Adipose tissue (tissue), 3 donors: ENCODE measurements at regions not wholly inside any gene's neighbourhood (a gene's known extent, or its start where the extent isn't known, plus 50 kb on each side); places are given as distances from the start of the nearest gene placed in this dataset.

Experiments
- H3K27ac ChIP-seq: one replicate; pipeline ENCODE4 v1.5.1; 2013; ENCODE audit warnings: low read depth, low read length
- WGBS, 3 donors: extraction: QIAGEN DNeasy Blood & Tissue Kit; methylation state at CpG; one replicate each; pipeline ENCODE4 v1.1.7; 2013; 5-methylcytosine and 5-hydroxymethylcytosine counted together
- donor health status: healthy with polysubstance abuse.
- donor health status: Bipolar disorder and iron deficiency.
- donor health status: healthy.

- no peak overlapping the region for H3K27ac ChIP-seq
- 45 to 84% (median 53%) methylated on average over 4 of the region's 4 CpGs for WGBS, 3 donors
Observed at GRCh38 chr15:91566141-91566540, 287.4 kb upstream of the SLCO3A1 start.

- H3K27ac ChIP-seq, result no peak overlapping the region
- 69 to 92% (median 88%) methylated on average over 2 of the region's 2 CpGs for WGBS, 3 donors
Observed at GRCh38 chr15:91568036-91568435, 285.5 kb upstream of the SLCO3A1 start.

DNA sequence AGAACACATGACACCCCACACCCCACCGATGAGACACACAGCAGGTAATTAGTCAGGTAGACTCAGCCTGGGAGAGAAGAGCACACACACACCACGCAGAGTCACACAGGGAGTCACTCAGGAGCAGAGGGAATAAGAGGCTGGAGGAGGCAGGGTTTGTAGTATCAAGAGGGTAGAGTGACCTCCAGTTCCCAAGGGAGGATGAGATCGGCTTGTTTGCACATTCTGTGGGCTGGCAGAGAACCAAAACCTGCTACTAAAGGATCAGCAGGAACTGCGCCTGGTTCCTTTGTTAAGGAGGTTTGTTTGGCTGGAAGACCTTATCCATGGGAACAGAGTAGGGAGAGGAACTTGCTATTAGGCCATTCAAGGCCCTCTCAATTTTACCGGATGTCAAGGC, 281.4 kb upstream of the SLCO3A1 start:
- no peak overlapping the region for H3K27ac ChIP-seq
- 49 to 63% (median 59%) methylated on average over 5 of the region's 5 CpGs for WGBS, 3 donors

DNA sequence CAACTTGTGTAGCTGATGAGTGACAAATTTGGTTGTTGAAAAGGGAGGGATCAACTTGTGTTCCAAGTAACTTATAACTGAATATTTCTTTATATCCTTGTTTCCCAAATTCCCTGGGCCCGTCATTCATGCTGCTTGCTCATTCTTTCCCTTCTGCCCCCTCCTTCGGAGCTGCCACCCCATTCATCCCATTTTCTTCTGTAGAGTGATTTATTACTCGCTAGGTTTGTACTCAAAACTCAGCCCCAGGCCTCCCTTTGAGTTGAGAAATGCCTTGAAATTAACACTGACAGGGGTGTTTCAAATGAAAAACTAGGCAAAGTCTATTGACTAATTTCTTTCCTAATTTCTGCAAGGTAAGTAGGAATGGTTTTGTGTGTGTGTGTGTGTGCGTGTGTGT, 277.4 kb upstream of the SLCO3A1 start:
- no peak overlapping the region for H3K27ac ChIP-seq
- WGBS, 3 donors, result 70 to 89% (median 84%) methylated on average over 4 of the region's 4 CpGs

GRCh38 chr15:91578511-91578910, 275.0 kb upstream of the SLCO3A1 start:
- no peak overlapping the region for H3K27ac ChIP-seq
- WGBS, 3 donors, result 83 to 89% (median 83%) methylated on average over 6 of the region's 6 CpGs

DNA sequence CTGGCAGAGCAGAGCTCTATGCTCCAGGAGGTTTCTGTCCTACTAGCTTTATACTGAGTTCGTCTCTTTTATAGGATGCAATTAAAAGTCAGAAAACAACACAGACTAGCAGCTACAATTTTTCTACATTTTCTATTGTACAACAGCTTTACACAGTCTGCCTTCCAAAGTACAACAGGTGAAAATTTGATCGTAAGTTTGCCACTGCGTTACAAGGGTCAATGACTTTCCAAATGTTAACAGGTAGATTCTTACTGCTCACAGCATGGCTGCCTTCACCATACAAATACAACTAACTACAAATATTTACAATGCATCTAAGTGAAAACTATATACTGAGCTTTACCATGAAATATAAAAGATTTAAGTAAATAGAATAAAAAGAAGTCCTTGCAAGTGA, 268.6 kb upstream of the SLCO3A1 start:
- WGBS, 3 donors, result 93 to 96% (median 95%) methylated on average over 3 of the region's 3 CpGs
- H3K27ac ChIP-seq, result no peak overlapping the region

GRCh38 chr15:91586560-91586959, 266.9 kb upstream of the SLCO3A1 start:
- no peak overlapping the region for H3K27ac ChIP-seq
- 58 to 76% (median 65%) methylated on average over 4 of the region's 4 CpGs for WGBS, 3 donors

DNA sequence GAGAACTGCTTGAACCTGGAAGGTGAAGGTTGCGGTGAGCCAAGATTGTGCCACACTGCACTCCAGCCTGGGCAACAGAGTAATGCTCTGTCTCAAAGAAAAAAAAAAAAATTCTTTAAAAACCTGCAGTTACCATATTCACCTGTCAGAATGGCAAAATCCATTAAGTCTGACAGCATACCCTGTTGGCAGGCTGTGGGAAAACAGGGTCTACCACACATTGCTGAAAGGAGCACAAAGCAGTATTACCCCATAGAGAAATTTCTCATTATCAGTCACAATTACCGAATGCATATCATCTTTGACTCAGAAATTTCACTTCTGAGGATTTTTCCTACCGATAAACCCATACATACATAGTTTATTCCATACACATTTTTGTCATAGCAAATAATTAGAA, 264.1 kb upstream of the SLCO3A1 start:
- WGBS, 3 donors, result 66 to 85% (median 84%) methylated on average over 3 of the region's 3 CpGs
- no peak overlapping the region for H3K27ac ChIP-seq

DNA sequence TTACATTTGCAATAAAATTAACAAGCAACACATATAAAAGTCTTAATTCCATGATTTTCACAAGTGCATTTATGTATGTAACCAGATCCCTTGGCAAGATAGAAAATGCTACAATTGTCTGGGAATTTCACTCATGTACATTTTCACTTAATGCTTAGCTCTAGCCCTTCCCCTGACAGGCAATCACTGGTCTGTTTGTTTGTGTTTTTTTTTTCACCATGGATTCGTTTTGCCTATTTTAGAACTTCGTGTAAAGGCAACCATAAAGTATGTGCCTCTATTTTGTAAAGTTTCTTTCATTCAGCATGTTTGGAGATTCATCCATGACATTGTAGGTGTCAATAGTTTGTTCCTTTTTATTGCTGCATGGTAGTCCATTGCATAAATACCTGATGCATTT, 260.9 kb upstream of the SLCO3A1 start:
- 56 to 72% (median 70%) methylated on average over 2 of the region's 2 CpGs for WGBS, 3 donors
- H3K27ac ChIP-seq, result no peak overlapping the region

- no peak overlapping the region for H3K27ac ChIP-seq
Observed at GRCh38 chr15:91593067-91593466, 260.4 kb upstream of the SLCO3A1 start.

- no peak overlapping the region for H3K27ac ChIP-seq
- WGBS, 3 donors, result 44 to 68% (median 63%) methylated on average over 1 of the region's 1 CpG
Observed at GRCh38 chr15:91593653-91594052, 259.9 kb upstream of the SLCO3A1 start.

DNA sequence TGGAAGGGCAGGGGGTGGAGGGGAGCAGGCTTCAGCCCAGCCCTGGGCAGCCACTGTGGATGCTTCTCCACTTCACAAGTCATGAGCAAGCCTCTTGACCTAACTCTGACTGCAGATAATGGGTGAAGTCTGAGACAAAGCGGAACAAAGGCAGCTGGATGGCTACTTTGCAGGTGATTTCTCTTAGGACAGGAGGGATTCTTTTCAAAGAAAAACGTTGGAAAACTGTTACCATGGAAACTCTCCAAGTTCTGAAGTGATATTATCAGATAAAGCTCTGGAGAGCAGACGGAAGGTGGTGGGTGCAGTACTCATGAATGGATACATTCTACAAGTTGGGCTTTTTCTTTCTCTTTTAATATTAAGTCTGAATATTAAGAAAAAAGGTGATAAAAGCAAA, 254.2 kb upstream of the SLCO3A1 start:
- 47 to 54% (median 50%) methylated on average over 3 of the region's 3 CpGs for WGBS, 3 donors

GRCh38 chr15:91603384-91604080, 250.0 kb upstream of the SLCO3A1 start:
- whole genome bisulfite sequencing, 3 donors, result 61 to 66% (median 63%) methylated on average over 4 of the region's 4 CpGs
- no peak overlapping the region for H3K27ac ChIP-seq

More for the DNA sequence above, 254.2 kb upstream of the SLCO3A1 start:
- H3K27ac ChIP-seq, result no peak overlapping the region

GRCh38 chr15:91604122-91604521, 249.4 kb upstream of the SLCO3A1 start:
- no peak overlapping the region for H3K27ac ChIP-seq
- WGBS, 3 donors, result 65 to 75% (median 75%) methylated on average over 5 of the region's 5 CpGs

DNA sequence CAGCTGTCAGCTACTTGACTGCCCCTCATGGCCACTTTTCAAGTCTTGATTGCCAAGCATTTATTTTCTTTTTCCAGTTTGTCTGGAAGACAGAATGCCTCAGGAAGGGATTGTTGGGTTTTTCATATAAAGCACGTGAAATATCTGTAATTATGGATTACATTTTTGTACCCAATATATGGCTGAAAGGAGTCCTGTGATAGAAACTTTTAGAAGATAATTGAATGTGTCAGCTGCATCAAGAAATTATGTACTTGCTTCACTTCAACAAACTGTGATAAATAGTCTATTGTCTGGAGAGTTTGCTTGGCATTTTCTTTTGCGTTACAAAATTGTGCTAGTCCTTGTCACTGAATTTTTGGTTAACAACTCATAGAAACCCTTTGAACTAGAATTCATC, 247.9 kb upstream of the SLCO3A1 start:
- no peak overlapping the region for H3K27ac ChIP-seq
- WGBS, 3 donors, result 63 to 83% (median 72%) methylated on average over 2 of the region's 2 CpGs

DNA sequence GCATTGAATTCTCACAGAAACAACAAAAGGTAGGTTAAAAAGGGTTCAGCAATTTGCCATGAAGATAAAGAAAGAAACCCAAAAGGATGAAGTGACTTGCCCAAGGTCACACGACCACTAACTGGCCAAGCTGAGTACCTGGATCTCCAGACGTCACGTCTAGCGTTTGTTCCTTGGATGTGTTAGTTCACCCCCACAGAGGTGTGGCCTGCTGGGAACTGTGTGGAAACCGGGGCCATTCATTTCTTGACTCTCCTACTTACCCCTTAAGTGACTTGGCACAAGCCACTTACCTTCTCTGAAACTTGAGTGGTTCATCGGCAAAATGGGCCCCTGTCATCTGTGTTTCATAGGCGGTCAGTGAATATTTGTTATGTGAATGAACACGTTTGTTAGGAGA, 244.3 kb upstream of the SLCO3A1 start:
- WGBS, 3 donors, result 64 to 75% (median 74%) methylated on average over 8 of the region's 8 CpGs
- H3K27ac ChIP-seq, result no peak overlapping the region

DNA sequence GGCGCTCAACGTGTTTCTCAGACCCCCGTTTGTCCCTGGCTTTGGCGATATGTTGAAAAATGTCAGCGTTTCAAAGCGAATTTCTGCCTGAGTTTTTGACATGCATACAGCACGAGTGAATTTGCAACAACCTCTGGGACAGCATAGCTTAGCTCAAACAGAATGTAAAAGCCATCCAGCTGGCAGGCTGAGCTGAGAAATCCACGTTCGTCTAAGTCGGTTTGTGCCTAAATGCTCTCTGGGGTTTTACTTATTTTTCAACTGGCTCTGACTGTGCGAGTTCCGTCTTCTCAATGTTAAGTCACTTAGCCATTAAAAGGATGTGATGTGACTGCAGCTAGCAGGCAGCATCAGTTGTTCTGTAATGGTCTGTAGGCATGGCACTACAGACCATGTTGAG, 243.5 kb upstream of the SLCO3A1 start:
- no peak overlapping the region for H3K27ac ChIP-seq
- 61 to 66% (median 61%) methylated on average over 12 of the region's 12 CpGs for WGBS, 3 donors

- WGBS, 3 donors, result 55 to 66% (median 64%) methylated on average over 10 of the region's 10 CpGs
- H3K27ac ChIP-seq, result no peak overlapping the region
Observed at GRCh38 chr15:91611561-91612323, 241.8 kb upstream of the SLCO3A1 start.

DNA sequence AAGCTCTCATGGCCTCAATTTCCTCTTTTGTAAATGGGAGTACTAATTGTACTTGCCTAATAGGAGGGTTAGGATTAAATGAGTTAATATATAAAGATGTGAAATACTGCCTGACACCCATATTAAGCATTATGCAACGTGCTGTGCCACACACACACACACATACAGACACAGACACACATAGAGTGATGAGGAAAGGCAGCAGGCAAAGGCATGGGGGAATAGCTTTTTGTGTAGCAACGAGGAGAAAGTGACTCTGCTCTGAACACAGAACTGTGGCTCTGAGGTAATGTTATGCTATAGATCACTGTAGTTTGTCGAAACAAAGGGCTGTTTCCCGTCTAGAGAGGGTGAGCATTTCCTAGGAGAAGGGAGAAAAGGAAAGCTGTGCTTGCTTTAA, 233.3 kb upstream of the SLCO3A1 start:
- 23 to 28% (median 27%) methylated on average over 4 of the region's 4 CpGs for WGBS, 3 donors
- H3K27ac ChIP-seq, result no peak overlapping the region

GRCh38 chr15:91622235-91622634, 231.3 kb upstream of the SLCO3A1 start:
- no peak overlapping the region for H3K27ac ChIP-seq
- 62 to 83% (median 78%) methylated on average over 4 of the region's 4 CpGs for WGBS, 3 donors
